GM12892 (cell line): ENCODE measurements at regions not wholly inside any gene's neighbourhood (a gene's known extent, or its start where the extent isn't known, plus 50 kb on each side); places are given as distances from the start of the nearest gene placed in this dataset.

Experiments used
- DNase-seq: peaks from one replicate; pipeline ENCODE4 v3.0.0; 2011; ENCODE audit not compliant: insufficient read length
- FAIRE-seq: peaks from 2 replicates; lab custom pipeline; 2011; peaks lifted over from hg19 to GRCh38; lab: Jason Lieb, UNC
- POLR2A ChIP-seq: IDR thresholded peaks from 2 replicates; pipeline ENCODE4 v1.6.1; 2011; ENCODE audit warnings: low read depth, low read length, control low read depth
- POLR2AphosphoS5 ChIP-seq: IDR thresholded peaks from 2 replicates; pipeline ENCODE4 v1.6.1; 2011; ENCODE audit warnings: low read depth, low read length, control low read depth
- TAF1 ChIP-seq: IDR thresholded peaks from 2 replicates; pipeline ENCODE4 v1.6.1; 2011; ENCODE audit warnings: low read depth, mild to moderate bottlenecking, control low read depth, low read length, borderline replicate concordance

GRCh38 chr5:13640270-13640669, 304.2 kb downstream of the DNAH5 start:
- no peak for TF ChIP-seq POLR2A
- no peak for TF ChIP-seq TAF1
- no peak for TF ChIP-seq POLR2AphosphoS5
- DNase-seq (no peak), FAIRE-seq (no peak)

GRCh38 chr5:13632676-13633075, 311.8 kb downstream of the DNAH5 start:
- TF ChIP-seq TAF1: no peak
- TF ChIP-seq POLR2AphosphoS5: no peak
- TF ChIP-seq POLR2A: no peak
- no peak for FAIRE-seq
- DNase-seq: no peak

GRCh38 chr5:13629218-13629617, 315.3 kb downstream of the DNAH5 start:
- DNase-seq (no peak), FAIRE-seq (no peak)
- no peak for TF ChIP-seq POLR2AphosphoS5
- no peak for TF ChIP-seq TAF1
- TF ChIP-seq POLR2A: no peak

- no peak for TF ChIP-seq TAF1
- TF ChIP-seq POLR2A: no peak
- no peak for TF ChIP-seq POLR2AphosphoS5
- FAIRE-seq: no peak
- DNase-seq: no peak
Measured at GRCh38 chr5:13627673-13628454, 316.6 kb downstream of the DNAH5 start.

- FAIRE-seq (no peak), DNase-seq (no peak)
- TF ChIP-seq TAF1: no peak
- TF ChIP-seq POLR2A: no peak
- no peak for TF ChIP-seq POLR2AphosphoS5
Measured at GRCh38 chr5:13625616-13626198, 318.8 kb downstream of the DNAH5 start.

GRCh38 chr5:13624283-13625074, 320.0 kb downstream of the DNAH5 start:
- DNase-seq (no peak), FAIRE-seq (no peak)

GRCh38 chr5:13613621-13614020, 330.9 kb downstream of the DNAH5 start:
- TF ChIP-seq POLR2A: no peak
- no peak for TF ChIP-seq TAF1
- no peak for TF ChIP-seq POLR2AphosphoS5
- FAIRE-seq: no peak
- no peak for DNase-seq

More at GRCh38 chr5:13624283-13625074, 320.0 kb downstream of the DNAH5 start:
- TF ChIP-seq TAF1: no peak
- TF ChIP-seq POLR2A: no peak
- TF ChIP-seq POLR2AphosphoS5: no peak

- TF ChIP-seq TAF1: no peak
- no peak for TF ChIP-seq POLR2A
- TF ChIP-seq POLR2AphosphoS5: no peak
- DNase-seq (no peak), FAIRE-seq (no peak)
Measured at GRCh38 chr5:13611604-13612003, 332.9 kb downstream of the DNAH5 start.

- no peak for TF ChIP-seq TAF1
- TF ChIP-seq POLR2AphosphoS5: no peak
- no peak for TF ChIP-seq POLR2A
- no peak for FAIRE-seq
Measured at GRCh38 chr5:13609504-13609903, 335.0 kb downstream of the DNAH5 start.

GRCh38 chr5:13606051-13606450, 338.4 kb downstream of the DNAH5 start:
- TF ChIP-seq POLR2A (no peak), POLR2AphosphoS5 (no peak), TAF1 (no peak)
- FAIRE-seq (no peak), DNase-seq (no peak)

More at GRCh38 chr5:13609504-13609903, 335.0 kb downstream of the DNAH5 start:
- DNase-seq: no peak

GRCh38 chr5:13601112-13601511, 343.4 kb downstream of the DNAH5 start:
- no peak for DNase-seq
- TF ChIP-seq POLR2AphosphoS5 (no peak), POLR2A (no peak), TAF1 (no peak)
- FAIRE-seq: no peak

- no peak for TF ChIP-seq POLR2AphosphoS5
- no peak for TF ChIP-seq TAF1
- DNase-seq (no peak), FAIRE-seq (no peak)
Measured at GRCh38 chr5:13595978-13596377, 348.5 kb downstream of the DNAH5 start.

GRCh38 chr5:13591621-13592020, 352.9 kb downstream of the DNAH5 start:
- FAIRE-seq (no peak), DNase-seq (no peak)
- TF ChIP-seq POLR2AphosphoS5 (no peak), TAF1 (no peak), POLR2A (no peak)
